H4 (cell line): ENCODE measurements at regions not wholly inside any gene's neighbourhood (a gene's known extent, or its start where the extent isn't known, plus 50 kb on each side); places are given as distances from the start of the nearest gene placed in this dataset.

Experiments used
- DNase-seq: peaks from one replicate; pipeline ENCODE4 v3.0.0-alpha.2; 2015; ENCODE audit warnings: low spot score

DNA sequence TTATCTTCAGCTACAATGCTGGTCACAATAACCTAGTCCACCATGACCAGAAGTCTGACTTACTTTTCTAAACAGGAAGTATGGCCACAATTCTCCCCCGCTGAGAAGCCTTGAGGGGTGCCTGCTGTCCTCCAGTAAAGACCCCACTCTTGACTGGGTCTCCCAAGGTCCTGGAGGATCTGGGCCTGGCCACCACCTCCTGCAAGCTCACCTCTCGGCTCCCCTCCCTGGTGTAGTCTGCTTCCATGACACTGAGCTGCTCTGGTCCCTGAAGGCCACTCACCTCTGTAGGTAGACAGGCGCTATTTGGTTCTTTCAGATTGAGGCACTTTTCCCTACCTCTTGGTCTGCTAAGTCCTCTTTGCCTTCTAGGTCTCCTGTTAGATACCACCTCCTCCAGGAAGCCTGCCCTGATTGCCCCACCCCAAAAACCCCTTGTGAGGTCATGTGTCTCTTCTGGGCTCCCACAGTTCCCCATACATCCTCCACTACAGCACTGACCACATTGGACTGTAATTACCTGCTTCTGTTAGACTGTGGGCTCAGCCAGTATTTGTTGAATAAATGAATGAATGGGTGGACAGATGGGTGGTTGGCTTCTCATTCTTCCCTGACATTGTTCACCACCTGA is 62.6 kb upstream of the IER5L start:
- no peak for DNase-seq

DNA sequence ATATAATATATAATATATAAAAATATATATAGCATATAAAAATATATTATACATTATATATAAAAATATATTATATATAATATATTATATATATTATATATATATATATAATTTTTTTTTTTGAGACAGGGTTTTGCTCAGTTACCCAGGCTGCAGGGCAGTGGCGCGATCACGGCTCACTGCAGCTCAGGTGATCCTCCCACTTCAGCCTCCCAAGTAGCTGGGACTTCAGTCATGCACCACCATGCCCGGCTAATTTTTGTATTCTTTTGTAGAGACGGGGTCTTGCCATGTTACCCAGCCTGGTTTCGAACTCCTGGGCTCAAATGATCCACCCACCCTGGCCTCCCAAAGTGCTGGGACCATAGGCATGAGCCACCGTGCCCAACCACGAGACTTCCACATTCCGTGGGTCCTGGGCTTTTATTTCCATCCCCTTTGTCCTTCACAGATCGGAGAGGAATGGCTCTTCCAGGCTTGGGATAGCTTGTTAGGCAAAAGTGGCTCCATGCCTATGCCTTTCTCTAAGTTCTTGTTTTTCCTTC is 62.0 kb upstream of the IER5L start:
- DNase-seq: no peak

DNA sequence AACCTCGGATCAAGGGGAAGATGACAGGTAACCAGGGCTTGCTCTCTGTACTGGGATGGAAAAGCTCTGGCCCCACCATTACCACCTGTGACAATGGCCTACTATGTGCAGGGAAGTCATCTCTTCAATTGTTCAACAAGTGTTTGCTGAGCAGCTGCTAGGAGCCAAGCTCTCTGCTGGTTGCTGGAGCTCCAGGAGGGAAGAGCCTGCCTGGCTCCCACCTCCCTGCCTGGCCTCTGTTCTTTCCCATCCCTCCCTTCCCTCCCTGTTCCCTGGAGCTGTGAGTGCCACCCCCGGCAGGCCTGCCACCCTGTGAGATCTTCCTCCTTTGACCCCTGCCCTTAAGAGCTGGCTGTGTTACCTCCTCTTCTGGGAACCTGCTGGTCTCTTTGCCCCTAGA is 59.7 kb upstream of the IER5L start:
- DNase-seq: no peak

DNA sequence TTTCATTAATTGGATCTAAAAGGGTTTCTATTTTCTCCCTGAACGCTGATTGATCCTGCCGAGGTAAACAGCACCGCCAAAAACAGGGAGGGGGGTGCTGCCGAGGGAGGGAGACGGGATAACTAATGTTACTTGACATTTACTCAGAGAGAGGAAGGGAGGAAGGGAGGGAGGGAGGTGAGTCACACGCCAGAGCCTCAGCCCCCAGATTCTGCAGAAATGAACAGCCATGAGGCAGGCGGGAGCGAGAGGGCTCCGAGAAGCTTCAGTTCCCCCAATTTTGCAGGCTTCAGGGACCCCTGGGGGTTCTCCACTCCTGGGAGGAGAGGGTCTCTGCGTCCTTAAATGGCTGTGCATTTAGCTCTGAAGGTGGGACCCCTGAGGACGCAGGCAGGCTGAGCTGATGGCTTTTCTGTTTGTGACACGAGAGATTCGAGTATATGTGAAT is 59.1 kb upstream of the IER5L start:
- DNase-seq: peak; percentile 37

DNA sequence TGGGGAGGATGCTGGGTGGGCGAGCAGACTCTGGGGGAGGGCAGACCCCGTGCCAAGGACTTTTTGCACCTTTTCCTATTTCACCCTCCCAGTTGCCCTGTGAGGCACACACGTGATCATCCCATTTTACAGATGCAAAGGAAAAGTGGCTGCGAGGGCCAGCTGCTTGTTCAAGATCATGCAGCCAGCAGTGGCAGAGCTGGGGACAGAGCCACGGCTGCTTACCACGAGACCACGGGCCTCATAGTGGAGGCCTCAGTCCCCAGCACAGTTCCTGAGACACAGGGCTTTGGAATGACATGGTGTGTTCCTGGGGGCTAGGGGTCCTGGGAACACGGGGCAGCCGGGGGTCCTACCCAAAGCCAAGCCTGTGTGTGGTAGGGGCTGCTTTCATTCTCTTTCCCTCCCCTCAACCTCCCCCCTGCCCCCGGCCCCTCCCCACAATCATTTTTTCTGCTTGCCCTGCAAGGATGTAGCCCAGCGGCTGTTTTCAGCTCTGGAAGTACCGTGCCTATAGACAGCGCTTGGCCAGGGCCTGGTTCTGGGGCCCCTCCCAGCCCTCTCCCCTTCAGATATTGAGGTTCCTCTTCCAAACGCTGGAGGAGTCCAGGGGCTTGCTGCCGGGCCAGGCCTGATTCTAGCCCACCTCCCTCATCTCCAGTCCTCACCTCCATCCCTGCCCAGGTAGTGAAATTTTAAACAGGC is 58.5 kb upstream of the IER5L start:
- no peak for DNase-seq

DNA sequence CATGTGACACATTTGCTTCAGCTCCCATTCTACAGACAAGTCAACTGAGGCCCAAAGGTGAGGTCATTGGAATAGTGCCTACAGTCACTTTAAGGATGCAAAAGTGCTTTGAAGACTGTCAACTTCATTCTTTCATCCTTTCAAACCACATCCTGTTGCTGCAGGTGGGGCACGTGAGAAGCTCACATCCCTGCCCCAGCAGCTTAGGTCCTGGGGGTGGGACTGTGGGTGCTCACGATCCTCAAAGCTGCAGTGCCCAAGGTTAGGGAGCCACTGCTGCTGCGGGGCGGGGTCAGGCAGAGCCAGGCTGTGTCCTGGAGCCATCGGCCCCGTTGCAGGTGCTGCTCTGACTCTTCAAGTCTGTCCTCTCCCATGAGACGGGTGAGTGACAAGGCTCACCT is 57.9 kb upstream of the IER5L start:
- DNase-seq: no peak

DNA sequence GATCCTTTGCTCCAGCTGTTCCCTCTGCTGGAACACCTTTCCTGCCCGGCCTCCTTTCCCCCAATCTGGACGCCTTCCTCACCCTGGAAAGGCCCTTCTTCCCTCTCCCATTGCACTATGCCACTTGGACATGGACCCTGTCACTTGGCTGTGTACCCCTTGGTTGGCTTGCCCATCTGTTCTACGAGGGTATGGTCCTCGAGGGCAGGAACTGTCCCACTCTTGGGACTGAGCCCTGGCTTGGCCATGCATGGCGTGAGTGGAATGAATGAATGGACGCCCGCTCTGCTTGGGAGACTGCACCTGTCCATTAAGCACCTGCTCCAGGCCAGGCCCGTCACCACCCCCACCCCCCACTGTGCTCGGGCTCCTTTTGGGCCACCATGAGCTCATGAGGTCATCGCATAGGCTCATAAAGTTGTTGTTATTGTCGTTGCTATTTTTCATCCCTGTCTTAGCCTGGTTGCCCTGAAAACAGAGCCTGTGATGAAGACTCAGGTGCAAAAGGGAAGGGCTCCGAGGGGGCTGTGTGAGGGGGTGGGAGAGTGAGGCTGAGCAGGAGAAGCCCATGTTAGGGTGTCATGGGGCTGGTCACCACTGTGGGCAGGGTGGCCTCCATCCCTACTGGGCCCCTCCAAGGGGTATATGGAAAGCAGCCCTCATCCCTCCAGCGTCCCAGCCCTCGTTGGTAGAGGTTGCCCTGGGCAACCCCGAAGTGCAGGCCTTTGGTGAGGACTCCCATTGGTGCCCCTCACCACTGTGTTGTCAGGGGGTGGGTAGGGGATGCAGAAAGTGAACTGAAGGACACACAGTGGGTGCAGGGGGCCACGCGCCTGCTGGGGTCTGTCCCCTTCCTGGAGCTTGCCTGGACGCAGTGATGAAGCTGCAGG is 57.2 kb upstream of the IER5L start:
- no peak for DNase-seq

DNA sequence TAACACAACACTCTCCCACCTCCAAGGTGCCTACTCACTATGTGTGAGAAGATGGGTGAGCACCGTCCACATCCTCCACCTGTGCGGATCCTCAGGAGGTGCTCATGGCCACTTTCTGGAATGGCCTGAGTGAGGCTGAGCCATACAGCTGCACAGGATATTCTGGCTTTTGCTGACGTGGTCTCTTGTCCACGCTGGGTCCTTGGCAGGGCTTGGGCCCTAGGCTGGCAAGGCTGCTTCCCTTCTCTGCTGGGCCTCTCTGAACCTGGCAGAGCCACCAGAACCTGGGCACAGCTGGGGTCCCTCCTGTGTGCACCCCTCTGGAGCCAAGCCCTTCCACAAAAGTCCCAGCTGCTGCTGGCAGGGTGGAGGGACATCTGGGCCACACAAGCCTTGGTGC is 56.4 kb upstream of the IER5L start:
- no peak for DNase-seq

DNA sequence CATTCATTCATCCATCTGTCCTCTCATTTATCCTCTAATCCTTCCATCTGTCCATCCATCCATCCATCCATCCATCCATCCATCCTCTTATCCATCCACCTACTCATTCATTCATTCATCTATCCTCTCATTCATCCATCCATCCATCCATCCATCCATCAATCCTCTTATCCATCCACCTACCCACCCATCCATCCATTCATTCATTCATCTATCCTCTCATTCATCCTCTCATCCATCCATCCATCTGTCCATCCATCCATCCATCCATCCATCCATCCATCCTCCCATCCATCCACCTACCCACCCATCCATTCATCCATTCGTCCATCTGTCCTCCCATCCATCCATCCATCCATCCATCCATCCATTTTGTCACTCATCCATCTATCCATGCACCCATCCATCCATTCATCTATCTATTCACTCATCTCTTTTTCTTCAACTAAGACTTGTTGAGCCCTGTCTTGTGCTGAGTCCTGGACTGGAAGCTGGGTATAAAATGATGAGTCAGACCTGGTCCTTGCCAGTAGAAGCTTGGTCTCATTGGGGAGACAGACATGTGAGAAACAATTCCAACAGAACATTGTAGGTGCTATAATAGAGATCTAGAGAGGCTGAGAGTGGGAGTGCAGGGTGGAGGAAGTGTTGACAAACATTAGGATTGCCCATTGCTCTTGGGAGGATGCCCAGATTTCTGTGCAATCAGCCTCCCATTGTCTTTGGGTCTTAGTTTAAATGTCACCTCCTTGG is 55.0 kb upstream of the IER5L start:
- DNase-seq: no peak

DNA sequence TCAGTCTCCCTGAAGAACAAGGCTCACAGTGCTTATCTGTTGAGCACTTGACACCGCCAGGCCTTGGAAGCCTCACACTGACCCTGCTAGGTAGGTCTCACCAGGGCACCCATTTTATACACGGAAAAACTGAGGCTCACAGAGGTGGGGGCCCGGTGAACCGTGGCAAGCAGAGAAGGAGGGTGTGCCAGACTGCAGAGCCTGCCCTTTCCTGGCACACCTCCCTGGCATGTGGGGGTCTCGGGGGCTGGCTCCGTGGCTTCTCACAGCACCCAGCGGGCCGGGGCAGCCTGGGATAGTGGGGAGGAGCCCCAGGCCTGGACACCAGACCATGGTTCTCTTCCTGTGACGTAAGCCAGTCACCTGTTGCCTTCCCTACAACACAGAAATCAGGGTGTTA is 53.7 kb upstream of the IER5L start:
- DNase-seq: no peak

DNA sequence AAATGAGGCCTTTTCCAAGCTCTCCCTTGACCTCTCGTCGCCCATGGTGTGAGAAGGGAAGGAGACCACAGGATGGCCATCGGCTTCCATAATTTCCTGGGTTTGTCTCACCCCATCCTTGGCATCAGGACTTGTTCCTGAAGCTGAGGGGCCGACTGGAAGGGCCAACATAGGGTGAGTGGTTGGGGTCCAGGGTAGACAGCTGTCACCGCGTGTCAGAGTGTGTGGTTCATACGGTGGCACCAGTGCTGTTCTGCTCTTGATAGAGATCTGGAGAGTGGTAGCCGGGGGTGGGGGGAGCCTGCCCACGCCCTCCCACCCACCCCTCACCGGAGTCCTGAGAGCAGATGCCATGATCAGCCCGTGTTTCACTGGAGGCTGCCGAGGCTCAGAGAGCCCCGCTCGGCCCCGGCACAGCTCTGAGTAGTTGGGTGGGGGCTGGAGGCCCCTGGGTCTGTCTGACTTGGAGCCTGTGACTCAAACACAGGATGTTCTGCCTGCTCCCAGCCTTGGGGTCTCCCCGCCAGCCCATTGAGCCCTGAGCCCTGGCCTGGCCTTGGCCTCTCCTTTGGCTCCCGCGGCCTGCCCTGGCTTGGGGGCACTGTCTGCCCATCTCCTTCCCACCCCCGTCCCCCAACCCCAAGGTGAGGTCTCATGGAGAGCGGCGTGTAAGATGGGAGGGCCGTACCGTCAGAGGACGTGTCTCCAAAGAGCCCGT is 53.1 kb upstream of the IER5L start:
- DNase-seq: no peak

DNA sequence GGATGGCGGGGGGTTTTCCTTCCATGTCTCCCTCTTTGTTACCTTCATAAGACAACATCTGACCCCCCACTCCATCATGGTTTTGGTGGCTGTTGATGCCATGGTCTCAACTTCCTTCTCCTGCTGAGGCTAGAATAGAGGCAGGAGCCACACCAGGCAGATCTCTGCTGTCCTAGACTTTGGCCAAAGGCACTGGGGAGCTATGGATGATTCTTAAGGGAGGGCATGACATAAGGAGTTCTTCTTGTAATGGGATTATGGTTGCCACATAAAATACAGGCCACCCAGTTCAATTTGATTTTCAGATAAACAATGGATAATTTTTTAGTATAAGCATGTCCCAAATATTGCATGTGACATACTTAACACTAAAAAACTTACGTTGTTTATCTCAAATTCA is 52.2 kb upstream of the IER5L start:
- DNase-seq: no peak
